ENCODE measurements at regions not wholly inside any gene's neighbourhood (a gene's known extent, or its start where the extent isn't known, plus 50 kb on each side); places are given as distances from the start of the nearest gene placed in this dataset.
"Not testable (repeated sequence)": the region's sequence is repeated elsewhere in the genome, so short reads cannot be mapped to it uniquely, and the experiment has no call there.

- ATAC-seq; DNase-seq; intact Hi-C loops (cut with DNase I, micrococcal nuclease): not testable (repeated sequence)
Measured at GRCh38 chr4:49285905-49286304, 299.8 kb downstream of the CWH43 start.

- intact Hi-C loops (cut with DNase I, micrococcal nuclease); DNase-seq; ATAC-seq: not testable (repeated sequence)
Measured at GRCh38 chr4:49286926-49287745, 301.1 kb downstream of the CWH43 start.

- not testable (repeated sequence) for DNase-seq, ATAC-seq
Measured at GRCh38 chr4:49287893-49288292, 301.8 kb downstream of the CWH43 start.

GRCh38 chr4:49288796-49289195 is 302.7 kb downstream of the CWH43 start:
- intact Hi-C loops (cut with DNase I, micrococcal nuclease); DNase-seq; ATAC-seq: not testable (repeated sequence)

More at GRCh38 chr4:49287893-49288292, 301.8 kb downstream of the CWH43 start:
- intact Hi-C loops (cut with DNase I, micrococcal nuclease), result not testable (repeated sequence)

- DNase-seq; intact Hi-C loops (cut with DNase I, micrococcal nuclease); ATAC-seq: not testable (repeated sequence)
Measured at GRCh38 chr4:49314815-49315214, 328.7 kb downstream of the CWH43 start.

- ATAC-seq; DNase-seq; intact Hi-C loops (cut with DNase I, micrococcal nuclease): not testable (repeated sequence)
Measured at GRCh38 chr4:49320725-49321410, 334.8 kb downstream of the CWH43 start.

GRCh38 chr4:49321511-49322300 is 335.6 kb downstream of the CWH43 start:
- ATAC-seq; intact Hi-C loops (cut with DNase I, micrococcal nuclease); DNase-seq: not testable (repeated sequence)

GRCh38 chr4:49322610-49323572 is 336.8 kb downstream of the CWH43 start:
- DNase-seq; intact Hi-C loops (cut with DNase I, micrococcal nuclease); ATAC-seq: not testable (repeated sequence)

- intact Hi-C loops (cut with DNase I, micrococcal nuclease); DNase-seq; ATAC-seq: not testable (repeated sequence)
Measured at GRCh38 chr4:49323573-49323940, 337.5 kb downstream of the CWH43 start.

Measured in left colon (tissue), 2 donors.